SIG-M5 treated with dmso at 0.1 percent for 504 hours (cell line): ENCODE measurements at regions not wholly inside any gene's neighbourhood (a gene's known extent, or its start where the extent isn't known, plus 50 kb on each side); places are given as distances from the start of the nearest gene placed in this dataset.
"Not testable (repeated sequence)": the region's sequence is repeated elsewhere in the genome, so short reads cannot be mapped to it uniquely, and the experiment has no call there.

Experiments
- DNase-seq: peaks from one replicate; lab custom pipeline; 2025; ENCODE audit not compliant: unreplicated experiment; lab: John Stamatoyannopoulos, UW

- no peak for DNase-seq
These were observed 84.3 kb upstream of the SYN3 start for GRCh38 chr22:33142282-33143055.

- no peak for DNase-seq
These were observed 81.8 kb upstream of the SYN3 start for GRCh38 chr22:33139937-33140336.

- not testable (repeated sequence) for DNase-seq
These were observed 80.2 kb upstream of the SYN3 start for GRCh38 chr22:33138333-33138732.

GRCh38 chr22:33130473-33130872 lies 72.3 kb upstream of the SYN3 start:
- no peak for DNase-seq

GRCh38 chr22:33129621-33130020 lies 71.4 kb upstream of the SYN3 start:
- no peak for DNase-seq

- no peak for DNase-seq
These were observed 68.7 kb upstream of the SYN3 start for GRCh38 chr22:33126881-33127280.

- no peak for DNase-seq
These were observed 66.3 kb upstream of the SYN3 start for GRCh38 chr22:33124471-33124870.

GRCh38 chr22:33122439-33122838 lies 64.3 kb upstream of the SYN3 start:
- not testable (repeated sequence) for DNase-seq

GRCh38 chr22:33119044-33119443 lies 60.9 kb upstream of the SYN3 start:
- no peak for DNase-seq

- DNase-seq, result no peak
These were observed 59.6 kb upstream of the SYN3 start for GRCh38 chr22:33117821-33118220.

- no peak for DNase-seq
These were observed 58.8 kb upstream of the SYN3 start for GRCh38 chr22:33116841-33117547.

GRCh38 chr22:33114565-33114964 lies 56.4 kb upstream of the SYN3 start:
- DNase-seq, result no peak

- DNase-seq, result no peak
These were observed 54.4 kb upstream of the SYN3 start for GRCh38 chr22:33112580-33112979.

GRCh38 chr22:33111491-33111890 lies 53.3 kb upstream of the SYN3 start:
- no peak for DNase-seq

GRCh38 chr22:33110562-33111163 lies 52.5 kb upstream of the SYN3 start:
- DNase-seq, result no peak

- DNase-seq, result no peak
These were observed 51.6 kb upstream of the SYN3 start for GRCh38 chr22:33109514-33110430.

GRCh38 chr22:33108037-33108436 lies 49.9 kb upstream of the SYN3 start:
- no peak for DNase-seq
